Prostate gland (tissue), 2 donors: ENCODE measurements at regions not wholly inside any gene's neighbourhood (a gene's known extent, or its start where the extent isn't known, plus 50 kb on each side); places are given as distances from the start of the nearest gene placed in this dataset.

Source experiments
- DNase-seq: peaks from one replicate; pipeline ENCODE4 v3.0.0-alpha.2; 2019; ENCODE audit warnings: low spot score
- H3K27ac ChIP-seq, 2 donors: fragments of 200-600 bp; sonication (generic); 2 replicates each; pipeline ENCODE4 v1.5.1; 2017 to 2019
- H3K27me3 ChIP-seq: fragments of 200-600 bp; sonication (generic); replicated peaks from 2 replicates; pipeline ENCODE4 v1.5.1; 2019; ENCODE audit not compliant: insufficient read depth
- H3K36me3 ChIP-seq, 2 donors: fragments of 200-600 bp; sonication (generic); 1 replicate in 1 of 2; 2 replicates in 1 of 2; pipeline versions ENCODE4 v1.5.1 to v1.8.1; 2017 to 2019
- H3K4me1 ChIP-seq: fragments of 200-600 bp; sonication (generic); replicated peaks from 2 replicates; pipeline ENCODE4 v1.5.1; 2019
- H3K4me3 ChIP-seq, 2 donors: fragments of 200-600 bp; sonication (generic); 2 replicates each; pipeline ENCODE4 v1.5.1; 2017 to 2019
- H3K9me3 ChIP-seq: fragments of 200-600 bp; sonication (generic); 2 replicates; pipeline ENCODE4 v1.5.1; 2017
- CTCF ChIP-seq, 4 experiments: fragments of 200-600 bp in 2 of 4; fragments of 450-650 bp in 2 of 4; sonication (generic) in 2 of 4; IDR thresholded peaks; 1 replicate in 3 of 4; 2 replicates in 1 of 4; pipeline ENCODE4 v1.5.1; 2016 to 2019; ENCODE audit warnings: antibody characterized with exemption in 4 of 4, mild to moderate bottlenecking in 2 of 4, moderate library complexity in 2 of 4
- POLR2A ChIP-seq: fragments of 450-650 bp; IDR thresholded peaks from one replicate; pipeline ENCODE4 v1.6.1; 2016; ENCODE audit warnings: antibody characterized with exemption, mild to moderate bottlenecking
- POLR2AphosphoS5 ChIP-seq: sonication (generic); formaldehyde crosslinking; IDR thresholded peaks from one replicate; pipeline ENCODE4 v1.6.1; 2017; ENCODE audit warnings: antibody characterized with exemption
- WGBS: methylation state at CpG from one replicate; pipeline ENCODE4 v1.1.5; 2018; 5-methylcytosine and 5-hydroxymethylcytosine counted together
- intact Hi-C: fragments of 100-400 bp; cut with DNase I; formaldehyde crosslinking; loops from one replicate; pipeline ENCODE4 v1.14.2; 2022

GRCh38 chrX:17917945-17918577, 57.0 kb upstream of the RAI2 start:
- 88% methylated on average over 4 of the region's 4 CpGs for WGBS
- Histone ChIP-seq H3K9me3 (no peaks in the 10 kb centered on the region), H3K27ac (no peak overlapping the region), H3K4me3 (no peak overlapping the region), H3K27me3 (no peaks in the 10 kb centered on the region), H3K4me1 (no peaks in the 10 kb centered on the region), H3K36me3 (no peaks in the 10 kb centered on the region)
- TF ChIP-seq POLR2AphosphoS5, result no peak
- no peak for TF ChIP-seq CTCF (IDR thresholded peaks at IDR 0.05)
- TF ChIP-seq POLR2A, result no peak
- intact Hi-C loops, result no loop called here
- no peak for DNase-seq

GRCh38 chrX:17913801-17914200, 52.7 kb upstream of the RAI2 start:
- Histone ChIP-seq H3K4me3 (no peak overlapping the region), H3K36me3 (no peaks in the 10 kb centered on the region), H3K4me1 (no peaks in the 10 kb centered on the region), H3K27me3 (no peaks in the 10 kb centered on the region), H3K27ac (no peak overlapping the region), H3K9me3 (no peaks in the 10 kb centered on the region)
- WGBS, result 76% methylated on average over 6 of the region's 6 CpGs
- no peak for TF ChIP-seq POLR2A
- no peak for TF ChIP-seq POLR2AphosphoS5
- TF ChIP-seq CTCF (IDR thresholded peaks at IDR 0.05), result no peak
- intact Hi-C loops, result no loop called here
- DNase-seq, result no peak
